Muscle of arm (tissue), 1 donor: ENCODE measurements at regions not wholly inside any gene's neighbourhood (a gene's known extent, or its start where the extent isn't known, plus 50 kb on each side); places are given as distances from the start of the nearest gene placed in this dataset.

Experiments
- DNase-seq: peaks from one replicate; pipeline ENCODE4 v3.0.0-alpha.2; 2013

GRCh38 chr1:172980971-172981370 is 69.8 kb downstream of the TNFSF18 start:
- DNase-seq, result no peak
